PC-3 (cell line): ENCODE measurements at regions not wholly inside any gene's neighbourhood (a gene's known extent, or its start where the extent isn't known, plus 50 kb on each side); places are given as distances from the start of the nearest gene placed in this dataset.

Source experiments
- ATAC-seq: fragments of 200-7000 bp; cut with Tn5 transposase; 2 replicates; pipeline ENCODE4 v1.9.1; 2020; ENCODE audit warnings: mild to moderate bottlenecking, moderate library complexity
- BruUV-seq: library from RNA; stranded (reverse); fragments of 400-500 nt; replicated peaks from 2 replicates; lab custom pipeline; 2021; lab: Mats Ljungman, UMichigan
- CTCF ChIA-PET: fragments of 300-600 bp; sonication (Branson Sonifier 250); formaldehyde crosslinking; loops from one replicate; lab custom pipeline; 2022; ENCODE audit warnings: antibody characterized with exemption; lab: Charles Lee
- POLR2A ChIA-PET: fragments of 300-600 bp; sonication (Branson Sonifier 250); formaldehyde crosslinking; loops from one replicate; lab custom pipeline; 2022; ENCODE audit warnings: antibody characterized with exemption; ENCODE audit not compliant: unreplicated experiment; lab: Charles Lee
- DNase-seq: peaks from one replicate; pipeline ENCODE4 v3.0.0-alpha.2; 2015
- H2AFZ ChIP-seq: fragments of 300-600 bp; sonication (generic); 2 replicates; pipeline ENCODE4 v1.6.0; 2016; ENCODE audit warnings: antibody characterized with exemption, low read length
- H3F3A ChIP-seq: fragments of 300-600 bp; sonication (generic); one replicate; pipeline ENCODE4 v1.6.0; 2017; ENCODE audit warnings: antibody characterized with exemption, low read length, control low read depth, mild to moderate bottlenecking; ENCODE audit not compliant: unreplicated experiment
- H3K27ac ChIP-seq: fragments of 300-600 bp; sonication (generic); 2 replicates; pipeline ENCODE4 v1.5.1; 2016; ENCODE audit warnings: mild to moderate bottlenecking, low read length
- H3K27me3 ChIP-seq: fragments of 300-600 bp; sonication (generic); 2 replicates; pipeline ENCODE4 v1.6.1; 2016; ENCODE audit warnings: low read length, mixed read lengths
- H3K36me3 ChIP-seq: fragments of 300-600 bp; sonication (generic); 2 replicates; pipeline ENCODE4 v1.6.1; 2016; ENCODE audit warnings: low read depth, mixed run types, low read length, mixed read lengths
- H3K4me1 ChIP-seq: fragments of 300-600 bp; sonication (generic); 2 replicates; pipeline ENCODE4 v1.5.1; 2016; ENCODE audit warnings: low read length; ENCODE audit not compliant: insufficient read depth
- H3K4me2 ChIP-seq: fragments of 300-600 bp; sonication (generic); 2 replicates; pipeline ENCODE4 v1.6.0; 2016; ENCODE audit warnings: low read length
- H3K4me3 ChIP-seq: fragments of 300-600 bp; sonication (generic); 2 replicates; pipeline ENCODE4 v1.5.1; 2016; ENCODE audit warnings: mild to moderate bottlenecking, low read length, mixed read lengths
- H3K79me2 ChIP-seq: fragments of 300-600 bp; sonication (generic); 2 replicates; pipeline ENCODE4 v1.6.1; 2017; ENCODE audit warnings: low read length, mixed read lengths
- H3K9ac ChIP-seq: fragments of 300-600 bp; sonication (generic); 2 replicates; pipeline ENCODE4 v1.6.0; 2016; ENCODE audit warnings: mild to moderate bottlenecking, low read length
- H3K9me2 ChIP-seq: fragments of 300-600 bp; sonication (generic); replicated peaks from 2 replicates; pipeline ENCODE4 v1.6.1; 2016; ENCODE audit warnings: mixed run types, low read length, mixed read lengths
- H3K9me3 ChIP-seq: fragments of 300-600 bp; sonication (generic); 2 replicates; pipeline ENCODE4 v1.6.1; 2016; ENCODE audit warnings: low read length, mixed read lengths
- H4K20me1 ChIP-seq: fragments of 300-600 bp; sonication (generic); 2 replicates; pipeline ENCODE4 v1.6.1; 2016; ENCODE audit warnings: low read length, mixed read lengths
- CTCF ChIP-seq: fragments of 300-600 bp; sonication (generic); conservative IDR thresholded peaks from 2 replicates; pipeline ENCODE4 v1.5.1; 2017; ENCODE audit warnings: antibody characterized with exemption, low read depth, mild to moderate bottlenecking, low read length
- EZH2 ChIP-seq: fragments of 300-600 bp; sonication (generic); IDR thresholded peaks from one replicate; pipeline ENCODE4 v1.6.1; 2017; ENCODE audit warnings: antibody characterized with exemption, mild to moderate bottlenecking, low read length; ENCODE audit not compliant: unreplicated experiment
- EZH2phosphoT487 ChIP-seq: fragments of 300-600 bp; sonication (generic); IDR thresholded peaks from 2 replicates; pipeline ENCODE4 v1.6.1; 2018; ENCODE audit warnings: mild to moderate bottlenecking, antibody characterized with exemption, low read length, borderline replicate concordance
- intact Hi-C: fragments of 100-400 bp; cut with micrococcal nuclease; formaldehyde crosslinking; loops from 2 replicates; pipeline ENCODE4 v1.9.0; 2023

DNA sequence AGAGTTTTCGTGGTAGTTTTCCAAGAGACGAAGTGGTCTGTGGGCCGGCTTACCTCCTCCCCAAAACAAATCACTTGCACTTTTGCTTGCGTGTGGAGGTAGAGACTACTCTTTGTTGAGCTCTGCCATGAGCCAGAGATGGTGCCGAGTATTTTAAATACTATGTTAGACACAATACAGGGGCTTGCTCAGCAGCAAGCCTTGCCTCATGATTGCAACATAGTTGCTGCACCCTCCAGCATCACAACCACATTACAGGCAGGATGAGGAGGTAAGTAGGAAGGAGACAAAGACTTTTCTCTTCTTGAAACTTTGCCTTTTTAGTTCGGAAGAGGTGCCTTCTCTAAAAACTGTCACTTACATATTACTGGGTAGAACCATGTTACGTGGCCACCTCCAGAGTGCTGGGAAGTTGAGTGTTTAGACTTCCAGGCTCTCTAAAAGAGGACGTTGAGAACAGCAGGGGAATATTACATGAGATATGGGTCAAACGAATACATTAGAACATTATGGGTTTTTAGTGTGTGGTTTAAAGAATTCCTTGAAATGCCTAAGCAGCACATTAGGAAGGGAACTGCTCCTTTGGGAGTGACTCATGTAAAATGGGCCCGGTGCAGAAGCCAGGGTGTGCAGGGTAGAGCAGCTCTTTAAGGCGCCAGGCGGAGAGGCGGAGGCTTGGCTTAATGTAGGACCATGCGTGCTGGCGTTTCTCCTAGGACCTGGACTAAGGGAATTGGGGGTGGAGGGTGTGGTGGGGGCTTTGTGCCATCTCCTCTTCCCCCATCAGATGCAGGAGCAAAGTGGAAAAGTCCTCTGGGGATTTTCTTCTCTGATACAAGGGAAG lies 110.6 kb upstream of the PRMT8 start:
- H3K4me2 ChIP-seq = no peak overlapping the region
- no peaks in the 10 kb centered on the region for H3K79me2 ChIP-seq
- H3K9ac ChIP-seq = no peak overlapping the region
- no peaks in the 10 kb centered on the region for H4K20me1 ChIP-seq
- H3F3A ChIP-seq = no peaks in the 10 kb centered on the region
- H3K27me3 ChIP-seq = no peaks in the 10 kb centered on the region
- no peaks in the 10 kb centered on the region for H3K36me3 ChIP-seq
- DNase-seq (no peak), ATAC-seq (no peak)
- TF ChIP-seq CTCF (no peak), EZH2phosphoT487 (no peak), EZH2 (no peak)
- intact Hi-C loops = no loop called here
- H3K9me3 ChIP-seq = no peaks in the 10 kb centered on the region
- H3K27ac ChIP-seq = no peak overlapping the region
- no peaks in the 10 kb centered on the region for H3K9me2 ChIP-seq
- no TSS peak for BruUV-seq
- no peak overlapping the region for H2AFZ ChIP-seq
- POLR2A ChIA-PET = no interaction called here
- H3K4me1 ChIP-seq = no peaks in the 10 kb centered on the region
- CTCF ChIA-PET = no interaction called here
- no peak overlapping the region for H3K4me3 ChIP-seq

DNA sequence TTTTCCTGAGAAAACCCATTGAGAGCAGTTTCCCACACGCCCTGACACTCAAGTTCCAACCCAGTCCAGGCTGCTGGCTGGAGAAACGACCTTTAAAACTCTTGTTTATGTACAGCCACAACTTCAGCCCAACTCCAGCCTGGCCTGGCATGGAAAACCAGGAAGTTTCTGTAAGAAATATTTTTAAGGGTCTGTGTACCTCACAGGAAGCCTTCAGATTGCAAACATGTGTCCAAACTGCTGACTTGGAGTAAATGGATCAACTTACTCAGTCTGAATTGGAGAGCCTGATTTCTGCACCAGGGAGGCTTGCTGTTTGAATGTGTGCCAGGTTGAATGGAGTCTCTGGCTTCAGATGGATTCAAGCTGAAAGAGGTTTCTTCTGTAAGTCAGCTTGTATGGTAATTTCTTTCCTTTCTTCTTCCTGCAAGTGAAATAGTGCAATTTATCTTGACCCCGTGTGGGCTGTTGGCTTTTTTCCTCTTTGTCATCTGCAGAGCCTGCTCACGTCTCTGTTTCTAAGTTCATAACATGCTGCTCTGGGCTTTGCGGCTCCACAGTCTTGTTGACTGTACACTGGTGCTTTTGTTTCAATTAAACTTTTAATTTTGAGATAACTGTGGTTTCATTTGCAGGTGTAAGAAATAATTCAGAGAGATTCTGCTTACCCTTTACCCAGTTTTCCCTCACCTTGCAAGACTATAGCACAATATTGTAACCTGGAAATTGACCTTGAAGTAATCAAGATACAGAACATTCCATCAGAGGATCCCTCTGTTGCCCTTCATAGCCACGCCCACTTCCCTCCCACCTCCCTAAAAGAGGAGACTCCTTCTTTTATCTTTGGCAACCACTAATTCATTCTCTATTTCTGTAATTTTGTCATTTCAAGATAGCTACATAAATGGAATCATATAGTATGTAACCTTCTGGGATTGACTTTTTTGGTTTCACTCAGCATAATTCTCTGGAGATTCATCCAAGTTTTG lies 109.7 kb upstream of the PRMT8 start:
- H3K79me2 ChIP-seq = no peaks in the 10 kb centered on the region
- H4K20me1 ChIP-seq = no peaks in the 10 kb centered on the region
- H3K4me2 ChIP-seq = no peak overlapping the region
- ChIA-PET CTCF (no interaction called here), POLR2A (no interaction called here)
- no peak overlapping the region for H3K9ac ChIP-seq
- no peak overlapping the region for H3K4me3 ChIP-seq
- ATAC-seq (no peak), DNase-seq (no peak)
- H3F3A ChIP-seq = no peaks in the 10 kb centered on the region
- intact Hi-C loops = no loop called here
- no peaks in the 10 kb centered on the region for H3K9me2 ChIP-seq
- no peaks in the 10 kb centered on the region for H3K9me3 ChIP-seq
- H3K27me3 ChIP-seq = peaks cover 6% of the 10 kb centered on the region; the same call in 1 of the 2 replicates
- no peak for TF ChIP-seq CTCF
- TF ChIP-seq EZH2 = no peak
- no peak for TF ChIP-seq EZH2phosphoT487
- no peak overlapping the region for H2AFZ ChIP-seq
- H3K27ac ChIP-seq = no peak overlapping the region
- no TSS peak for BruUV-seq
- no peaks in the 10 kb centered on the region for H3K36me3 ChIP-seq
- H3K4me1 ChIP-seq = no peaks in the 10 kb centered on the region
